ENCODE measurements at regions not wholly inside any gene's neighbourhood (a gene's known extent, or its start where the extent isn't known, plus 50 kb on each side); places are given as distances from the start of the nearest gene placed in this dataset.

GRCh38 chr4:56222514-56222913, 164.8 kb downstream of the AASDH start:
- H4K20me1 ChIP-seq (ENCODE audit: control insufficient read depth, insufficient read depth, insufficient read length): no peaks in the 10 kb centered on the region
- WGBS (ENCODE audit: extremely low coverage, insufficient read length, low lambda C conversion rate): no CpG with 5 or more reads among the region's 6 CpGs
- H3K9me3 ChIP-seq (ENCODE audit: control insufficient read depth, low read depth, low read length): no peaks in the 10 kb centered on the region

More at GRCh38 chr4:56222514-56222913, 164.8 kb downstream of the AASDH start:
- no peaks in the 10 kb centered on the region for H3K27me3 ChIP-seq (ENCODE audit: insufficient read depth, low read length)
- no peak overlapping the region for H3K27ac Mint-ChIP-seq
- H3K56ac ChIP-seq (ENCODE audit: insufficient read length, low read depth, low read length): no peak overlapping the region
- H2BK20ac ChIP-seq (ENCODE audit: low read depth, low read length, poor library complexity, severe bottlenecking): no peak overlapping the region
- H4K8ac ChIP-seq (replicated peaks; ENCODE audit: insufficient read length, low read depth, low read length): no peak overlapping the region
- no peak for TF ChIP-seq CTCF (conservative IDR thresholded peaks at IDR 0.05)
- H4K91ac ChIP-seq (ENCODE audit: insufficient read length, low read depth, low read length): no peak overlapping the region
- no peak for DNase-seq
- peaks cover 2% of the 10 kb centered on the region; the same call in 1 of the 2 replicates for H3K4me1 ChIP-seq (ENCODE audit: insufficient read depth, low read length)
- H3K4ac ChIP-seq (ENCODE audit: low read depth, low read length): no peak overlapping the region
- no peak overlapping the region for H4K5ac ChIP-seq (ENCODE audit: insufficient read length, low read depth, low read length)
- no peak overlapping the region for H3K4me2 ChIP-seq (ENCODE audit: insufficient read depth, insufficient read length, low read length)
- no peak overlapping the region for H3K9ac ChIP-seq (ENCODE audit: extremely low read depth, insufficient read length, low read length)
- H2BK120ac ChIP-seq (ENCODE audit: low read depth, low read length, poor library complexity, severe bottlenecking): no peak overlapping the region
- peaks cover 2 to 25% (median 8%) of the 10 kb centered on the region in 3 experiments; a peak in 5 of 7 replicates for H3K36me3 Mint-ChIP-seq (ENCODE audit: insufficient read depth in 1 of 3, low read depth in 3 of 3)
- H3K4me1 Mint-ChIP-seq: peaks cover 35% of the 10 kb centered on the region in 2 experiments
- no peak overlapping the region for H3K14ac ChIP-seq (ENCODE audit: insufficient read depth, low read length)
- H3T11ph ChIP-seq (ENCODE audit: low read length): no peak overlapping the region
- no peaks in the 10 kb centered on the region for H3K23me2 ChIP-seq (ENCODE audit: insufficient read length, low read depth, low read length, poor library complexity, severe bottlenecking)
- peaks cover 5% of the 10 kb centered on the region for H3K27me3 Mint-ChIP-seq (ENCODE audit: low read depth)
- H2BK12ac ChIP-seq (ENCODE audit: insufficient read length, low read depth, low read length): no peak overlapping the region
- no peaks in the 10 kb centered on the region for H3K79me2 ChIP-seq (ENCODE audit: insufficient read depth, low read length)
- H3K9me3 Mint-ChIP-seq: peaks cover 8 to 13% of the 10 kb centered on the region in 2 experiments; a peak in 4 of 5 replicates
- H3K23ac ChIP-seq (ENCODE audit: insufficient read length, low read depth, low read length): no peak overlapping the region
- no peak overlapping the region for H3K27ac ChIP-seq (ENCODE audit: insufficient read length, low read depth, low read length)
- no peak overlapping the region for H2BK5ac ChIP-seq (ENCODE audit: insufficient read length, low read length)
- no peak overlapping the region for H2AFZ ChIP-seq (ENCODE audit: low read length)
- H3K18ac ChIP-seq (ENCODE audit: insufficient read length, low read depth, low read length): no peak overlapping the region
- no peak overlapping the region for H3K4me3 Mint-ChIP-seq
- H3K79me1 ChIP-seq (ENCODE audit: insufficient read depth, low read depth, low read length, poor library complexity, severe bottlenecking): no peaks in the 10 kb centered on the region
- no peak overlapping the region for H2BK15ac ChIP-seq (ENCODE audit: low read depth, low read length)
- H2AK5ac ChIP-seq (ENCODE audit: insufficient read length, low read length): no peak overlapping the region

Measured in H9 (cell line).